ENCODE measurements at regions not wholly inside any gene's neighbourhood (a gene's known extent, or its start where the extent isn't known, plus 50 kb on each side); places are given as distances from the start of the nearest gene placed in this dataset.
A peak's percentile ranks its signal among the peaks of the same experiment; 100 is the strongest.

DNA sequence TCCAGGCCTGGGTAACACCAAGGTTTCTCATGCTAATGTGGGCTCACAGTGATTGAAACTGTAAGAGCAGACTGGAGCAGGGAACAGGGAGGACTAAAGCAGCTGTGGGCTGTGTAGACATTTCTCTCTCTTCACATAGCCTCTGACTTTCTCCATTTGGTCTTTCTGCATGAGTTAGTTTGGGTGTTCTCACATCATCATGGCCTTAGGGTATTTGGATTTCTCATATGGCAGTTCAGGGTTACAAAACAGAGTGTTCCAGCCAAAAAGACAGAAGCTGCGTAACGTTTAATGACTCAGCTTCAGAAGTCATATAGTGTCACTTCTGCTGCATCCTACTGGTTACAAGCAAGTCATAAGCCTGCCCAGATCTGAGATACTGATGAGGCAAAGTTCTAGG lies 52.0 kb upstream of the OSBPL8 start:
- H3K9me3 Mint-ChIP-seq: no peaks in the 10 kb centered on the region
- Histone ChIP-seq H3K4me3 (ENCODE audit: low read length) (no peak overlapping the region), H3K27ac (ENCODE audit: low read length) (no peak overlapping the region), H3K4me1 (ENCODE audit: control insufficient read depth, insufficient read depth, low read length) (no peaks in the 10 kb centered on the region), H3K9me3 (ENCODE audit: control insufficient read depth, insufficient read depth, low read length) (no peaks in the 10 kb centered on the region), H3K36me3 (ENCODE audit: control insufficient read depth, insufficient read depth, low read length) (no peaks in the 10 kb centered on the region), H3K27me3 (ENCODE audit: control insufficient read depth, insufficient read depth, low read length) (no peaks in the 10 kb centered on the region)
- intact Hi-C loops (cut with micrococcal nuclease): no loop called here
- ATAC-seq (no peak), DNase-seq (no peak)
- no peaks in the 10 kb centered on the region for H3K36me3 Mint-ChIP-seq
- no peak overlapping the region for H3K4me3 Mint-ChIP-seq
- no peaks in the 10 kb centered on the region for H3K4me1 Mint-ChIP-seq
- WGBS (ENCODE audit: insufficient coverage): 93% methylated on average over 2 of the region's 2 CpGs
- no peak overlapping the region for H3K27ac Mint-ChIP-seq
- peaks cover 6 to 16% of the 10 kb centered on the region in 2 donors for H3K27me3 Mint-ChIP-seq (ENCODE audit: low read depth in 2 of 2)
- TF ChIP-seq, protein P1, sequence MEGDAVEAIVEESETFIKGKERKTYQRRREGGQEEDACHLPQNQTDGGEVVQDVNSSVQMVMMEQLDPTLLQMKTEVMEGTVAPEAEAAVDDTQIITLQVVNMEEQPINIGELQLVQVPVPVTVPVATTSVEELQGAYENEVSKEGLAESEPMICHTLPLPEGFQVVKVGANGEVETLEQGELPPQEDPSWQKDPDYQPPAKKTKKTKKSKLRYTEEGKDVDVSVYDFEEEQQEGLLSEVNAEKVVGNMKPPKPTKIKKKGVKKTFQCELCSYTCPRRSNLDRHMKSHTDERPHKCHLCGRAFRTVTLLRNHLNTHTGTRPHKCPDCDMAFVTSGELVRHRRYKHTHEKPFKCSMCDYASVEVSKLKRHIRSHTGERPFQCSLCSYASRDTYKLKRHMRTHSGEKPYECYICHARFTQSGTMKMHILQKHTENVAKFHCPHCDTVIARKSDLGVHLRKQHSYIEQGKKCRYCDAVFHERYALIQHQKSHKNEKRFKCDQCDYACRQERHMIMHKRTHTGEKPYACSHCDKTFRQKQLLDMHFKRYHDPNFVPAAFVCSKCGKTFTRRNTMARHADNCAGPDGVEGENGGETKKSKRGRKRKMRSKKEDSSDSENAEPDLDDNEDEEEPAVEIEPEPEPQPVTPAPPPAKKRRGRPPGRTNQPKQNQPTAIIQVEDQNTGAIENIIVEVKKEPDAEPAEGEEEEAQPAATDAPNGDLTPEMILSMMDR (IDR thresholded peaks at IDR 0.05): no peak

DNA sequence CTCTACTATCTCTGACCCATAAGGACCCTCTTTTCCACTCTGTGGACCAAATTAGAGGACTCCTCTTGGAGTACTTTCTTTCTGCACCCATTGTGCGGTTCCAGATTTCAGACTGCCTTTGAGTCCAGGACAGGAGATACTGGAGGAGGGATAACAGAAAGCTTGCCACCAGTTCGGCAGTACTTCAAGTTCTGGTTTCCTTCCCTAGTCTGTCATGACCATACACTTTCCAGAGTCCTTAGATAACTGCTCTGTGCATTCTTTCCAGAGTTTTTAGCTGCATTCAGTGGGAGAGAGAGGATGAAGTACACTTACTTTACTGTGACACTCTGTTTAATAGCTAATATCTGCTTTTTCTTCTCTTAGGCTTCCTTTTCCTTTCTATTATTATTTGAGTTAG lies 54.8 kb upstream of the OSBPL8 start:
- TF ChIP-seq, protein P1 (IDR thresholded peaks at IDR 0.05): no peak
- Histone ChIP-seq H3K27ac (ENCODE audit: low read length) (no peak overlapping the region), H3K4me1 (ENCODE audit: control insufficient read depth, insufficient read depth, low read length) (no peaks in the 10 kb centered on the region), H3K9me3 (ENCODE audit: control insufficient read depth, insufficient read depth, low read length) (no peaks in the 10 kb centered on the region), H3K36me3 (ENCODE audit: control insufficient read depth, insufficient read depth, low read length) (no peaks in the 10 kb centered on the region), H3K27me3 (ENCODE audit: control insufficient read depth, insufficient read depth, low read length) (no peaks in the 10 kb centered on the region), H3K4me3 (ENCODE audit: low read length) (no peak overlapping the region)
- Mint-ChIP-seq H3K27me3 (ENCODE audit: low read depth in 2 of 2) (peaks cover 6 to 16% of the 10 kb centered on the region in 2 donors), H3K36me3 (no peaks in the 10 kb centered on the region), H3K4me1 (no peaks in the 10 kb centered on the region), H3K27ac (no peak overlapping the region), H3K9me3 (no peaks in the 10 kb centered on the region), H3K4me3 (no peak overlapping the region)
- WGBS (ENCODE audit: insufficient coverage): 100% methylated on average over 2 of the region's 2 CpGs
- intact Hi-C loops (cut with micrococcal nuclease): no loop called here
- DNase-seq (no peak), ATAC-seq (no peak)

DNA sequence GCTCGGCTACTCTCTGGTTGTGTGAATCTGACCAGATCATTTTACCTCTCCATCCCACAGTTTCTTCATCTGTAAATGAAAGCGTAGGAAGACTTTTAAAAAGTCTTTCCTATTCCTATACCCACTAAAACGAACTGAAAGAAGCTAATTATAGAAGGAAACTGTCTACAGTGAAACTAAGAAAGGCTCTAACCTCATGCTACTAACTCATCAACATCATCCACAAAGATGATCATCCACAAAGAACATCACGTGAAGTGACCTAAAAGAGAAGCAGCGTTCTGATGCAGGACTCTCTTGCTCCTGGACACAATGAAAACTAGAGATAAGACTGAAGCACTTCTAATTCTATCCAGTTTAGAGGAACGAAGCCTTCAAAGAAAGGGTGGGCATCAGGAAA lies 58.5 kb upstream of the OSBPL8 start:
- H3K9me3 ChIP-seq (ENCODE audit: control insufficient read depth, insufficient read depth, low read length): no peaks in the 10 kb centered on the region
- no peaks in the 10 kb centered on the region for H3K36me3 ChIP-seq (ENCODE audit: control insufficient read depth, insufficient read depth, low read length)
- intact Hi-C loops (cut with micrococcal nuclease): no loop called here
- H3K36me3 Mint-ChIP-seq: no peaks in the 10 kb centered on the region
- DNase-seq (no peak), ATAC-seq (no peak)
- H3K4me1 Mint-ChIP-seq: no peaks in the 10 kb centered on the region
- TF ChIP-seq, protein P1 (IDR thresholded peaks at IDR 0.05): no peak
- H3K4me3 Mint-ChIP-seq: no peak overlapping the region
- H3K4me3 ChIP-seq (ENCODE audit: low read length): no peak overlapping the region
- no peak overlapping the region for H3K27ac ChIP-seq (ENCODE audit: low read length)
- no peak overlapping the region for H3K27ac Mint-ChIP-seq
- H3K27me3 Mint-ChIP-seq (ENCODE audit: low read depth in 2 of 2): peaks cover 0 to 2% of the 10 kb centered on the region in 2 donors
- no peaks in the 10 kb centered on the region for H3K9me3 Mint-ChIP-seq
- H3K27me3 ChIP-seq (ENCODE audit: control insufficient read depth, insufficient read depth, low read length): no peaks in the 10 kb centered on the region
- no peaks in the 10 kb centered on the region for H3K4me1 ChIP-seq (ENCODE audit: control insufficient read depth, insufficient read depth, low read length)
- 79% methylated on average over 5 of the region's 6 CpGs for WGBS (ENCODE audit: insufficient coverage)

DNA sequence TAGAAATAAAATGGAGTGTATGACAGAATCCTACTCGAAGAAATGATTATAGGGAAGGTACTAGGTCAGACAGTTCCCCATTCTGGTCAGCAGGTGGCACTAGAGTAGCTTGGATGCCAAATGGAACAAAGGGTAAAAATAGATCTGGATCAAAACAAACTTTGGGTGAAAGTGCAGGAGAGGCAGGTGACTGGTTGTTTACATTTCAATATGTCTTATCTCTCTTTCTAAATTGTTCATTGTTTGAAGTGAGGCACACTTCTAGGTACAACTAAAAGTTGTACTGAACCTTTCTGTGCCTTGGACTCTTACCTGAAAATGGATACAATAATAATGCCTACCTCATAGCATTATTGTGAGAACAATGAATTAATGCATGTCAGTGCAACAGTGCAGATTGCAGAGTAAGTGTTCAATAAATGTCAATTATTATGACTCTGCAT lies 62.0 kb upstream of the OSBPL8 start:
- Histone ChIP-seq H3K27ac (ENCODE audit: low read length) (no peak overlapping the region), H3K4me3 (ENCODE audit: low read length) (no peak overlapping the region), H3K4me1 (ENCODE audit: control insufficient read depth, insufficient read depth, low read length) (no peaks in the 10 kb centered on the region), H3K9me3 (ENCODE audit: control insufficient read depth, insufficient read depth, low read length) (no peaks in the 10 kb centered on the region), H3K36me3 (ENCODE audit: control insufficient read depth, insufficient read depth, low read length) (no peaks in the 10 kb centered on the region), H3K27me3 (ENCODE audit: control insufficient read depth, insufficient read depth, low read length) (no peaks in the 10 kb centered on the region)
- no peaks in the 10 kb centered on the region for H3K36me3 Mint-ChIP-seq
- no peaks in the 10 kb centered on the region for H3K4me1 Mint-ChIP-seq
- H3K4me3 Mint-ChIP-seq: no peak overlapping the region
- H3K27ac Mint-ChIP-seq: no peak overlapping the region
- WGBS (ENCODE audit: insufficient coverage): 12% methylated on average over 1 of the region's 1 CpG
- H3K9me3 Mint-ChIP-seq: no peaks in the 10 kb centered on the region
- no peaks in the 10 kb centered on the region for H3K27me3 Mint-ChIP-seq (ENCODE audit: low read depth in 2 of 2)
- intact Hi-C loops (cut with micrococcal nuclease): loop anchor here (1.0 kb wide), 2 partner anchors 170 to 390 kb away; no protein-coding TSS in a partner anchor
- DNase-seq (peak; percentile 42 to 86), ATAC-seq (peak; percentile 85 to 90 (median 89))
- TF ChIP-seq, protein P1 (IDR thresholded peaks at IDR 0.05): peak; percentile 96

Data from natural killer cell (primary cell).